HK-2 (cell line): ENCODE measurements at regions not wholly inside any gene's neighbourhood (a gene's known extent, or its start where the extent isn't known, plus 50 kb on each side); places are given as distances from the start of the nearest gene placed in this dataset.
"Not testable (repeated sequence)": the region's sequence is repeated elsewhere in the genome, so short reads cannot be mapped to it uniquely, and the experiment has no call there.

ENCODE experiments used
- DNase-seq: peaks from one replicate; pipeline ENCODE4 v3.0.0-alpha.2; 2018; ENCODE audit not compliant: unreplicated experiment

DNA sequence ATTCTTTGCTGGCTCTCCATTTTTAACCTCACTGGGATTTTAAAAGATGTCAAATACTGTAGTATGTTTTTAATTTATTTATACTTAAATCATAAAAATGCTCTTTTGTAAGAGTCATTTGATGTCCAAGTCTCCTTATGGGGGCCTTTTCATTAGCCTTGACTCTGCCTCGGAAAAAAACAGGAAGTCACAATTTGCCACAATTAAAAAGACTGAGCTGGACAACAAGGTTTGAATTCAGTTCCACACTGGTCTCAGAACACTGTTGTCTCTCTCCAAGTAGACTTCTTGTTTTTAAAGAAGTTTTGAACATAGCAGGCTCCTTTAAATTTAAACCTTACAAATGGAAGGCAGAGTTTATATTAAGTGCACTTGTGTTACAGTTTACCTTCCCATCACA is 444.2 kb downstream of the ACTL7B start:
- no peak for DNase-seq

DNA sequence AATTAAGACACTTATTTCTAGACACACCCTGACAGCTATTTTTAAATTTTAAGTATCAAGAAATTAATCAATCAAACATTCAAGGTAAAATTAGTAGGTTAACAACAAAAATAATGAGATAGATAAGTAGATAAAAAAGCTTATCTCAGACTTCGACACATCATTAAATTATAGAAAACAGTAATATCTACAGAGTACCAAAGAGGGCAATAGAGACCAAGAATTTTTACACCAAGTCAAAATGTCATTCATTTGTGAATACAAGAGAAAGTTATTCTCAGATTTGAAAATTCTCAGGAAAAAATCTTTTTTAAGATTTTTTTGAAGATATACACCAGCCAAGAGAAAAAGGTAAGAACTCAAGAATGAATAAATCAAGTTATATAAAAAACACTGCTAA is 445.6 kb downstream of the ACTL7B start:
- DNase-seq, result no peak

DNA sequence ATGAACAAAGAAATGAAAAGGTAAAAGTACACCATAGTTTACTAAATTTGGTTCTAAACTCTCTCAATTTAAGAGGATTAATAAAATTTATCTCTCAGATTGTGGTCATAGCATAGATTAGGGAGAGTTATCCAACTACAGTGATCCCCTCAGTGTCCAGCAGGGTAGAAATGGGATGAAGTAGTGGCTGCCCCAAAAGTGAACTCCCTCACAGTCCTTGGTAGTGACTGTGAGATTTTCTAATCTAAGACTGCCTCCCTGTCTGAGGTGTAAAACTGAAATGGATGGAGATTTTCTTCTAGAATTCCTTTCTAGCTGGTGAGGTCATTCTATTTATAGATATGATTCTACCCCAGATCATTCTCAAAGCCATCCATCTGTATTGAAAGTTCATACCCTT is 455.5 kb downstream of the ACTL7B start:
- DNase-seq, result no peak

DNA sequence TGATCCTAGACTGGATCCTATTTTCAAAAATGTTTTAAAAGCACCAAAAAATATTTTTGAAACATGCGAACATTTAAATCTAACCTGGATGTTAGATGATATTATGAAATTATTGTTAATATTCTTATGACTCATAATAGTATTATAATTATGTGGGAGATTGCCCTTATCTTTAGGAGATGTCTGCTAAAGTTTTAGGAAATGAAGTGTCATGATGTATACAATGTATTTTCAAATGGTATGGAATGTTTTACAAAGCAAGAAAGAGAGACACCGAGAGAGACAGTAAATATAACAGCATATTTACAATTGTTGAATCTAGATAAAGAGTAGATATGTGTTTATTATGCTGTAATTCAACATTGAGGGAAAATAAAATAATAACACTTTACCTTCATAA is 455.9 kb downstream of the ACTL7B start:
- DNase-seq, result no peak

DNA sequence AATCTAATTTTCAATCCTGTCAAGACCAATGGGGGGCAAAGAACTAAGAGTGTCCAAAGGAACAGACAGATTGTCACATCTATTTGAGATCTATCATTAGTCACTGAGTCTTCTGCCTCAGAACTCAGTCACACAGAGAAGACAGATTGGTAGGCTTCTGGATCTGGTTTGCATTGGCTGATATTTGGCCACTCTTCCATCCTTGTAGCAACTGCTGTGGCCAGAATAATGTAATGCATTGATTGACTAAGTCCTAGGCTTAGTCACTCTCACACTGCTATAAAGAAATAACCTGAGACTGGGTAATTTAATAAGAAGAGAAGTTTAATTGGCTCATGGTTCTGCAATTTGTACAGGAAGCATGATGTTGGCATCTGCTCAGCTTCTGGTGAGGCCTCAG is 458.5 kb downstream of the ACTL7B start:
- DNase-seq, result no peak

DNA sequence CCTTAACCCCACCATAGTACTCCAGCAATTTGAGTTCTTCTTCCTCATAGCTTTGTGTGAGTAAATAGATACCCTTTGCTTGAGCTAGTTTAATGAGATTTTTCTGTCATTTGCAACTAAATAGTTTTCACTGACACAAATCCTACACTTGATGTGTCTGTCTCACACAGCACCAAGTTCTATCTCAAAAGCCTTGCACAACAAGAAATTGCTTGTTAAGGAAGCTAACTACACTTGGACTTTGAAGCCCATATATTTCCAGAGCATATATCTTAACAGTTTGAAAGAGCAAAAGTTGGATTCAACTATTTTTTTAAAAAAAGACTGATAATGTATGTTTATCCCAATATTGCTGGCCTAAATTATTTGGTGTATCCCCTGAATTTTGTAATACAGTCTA is 459.2 kb downstream of the ACTL7B start:
- DNase-seq, result no peak

DNA sequence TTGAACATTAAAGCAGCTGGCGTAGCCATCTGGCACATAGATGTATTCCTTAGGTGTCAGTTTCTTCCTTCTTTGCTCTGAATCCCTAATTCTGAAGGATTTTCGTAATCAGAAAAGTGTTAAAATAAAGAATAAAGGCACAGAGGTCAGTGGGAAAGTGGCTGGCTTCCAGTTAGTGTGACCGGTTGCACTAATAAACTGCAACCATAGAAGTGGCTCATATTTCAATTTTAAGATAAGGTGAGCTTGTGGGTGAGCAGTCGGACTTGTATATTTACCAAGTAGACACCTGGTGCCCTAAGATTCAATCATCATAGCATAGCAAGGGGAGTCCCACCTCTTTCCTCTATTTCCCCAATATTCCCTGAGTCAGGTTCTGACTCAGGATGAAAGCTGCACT is 459.6 kb downstream of the ACTL7B start:
- DNase-seq, result no peak

DNA sequence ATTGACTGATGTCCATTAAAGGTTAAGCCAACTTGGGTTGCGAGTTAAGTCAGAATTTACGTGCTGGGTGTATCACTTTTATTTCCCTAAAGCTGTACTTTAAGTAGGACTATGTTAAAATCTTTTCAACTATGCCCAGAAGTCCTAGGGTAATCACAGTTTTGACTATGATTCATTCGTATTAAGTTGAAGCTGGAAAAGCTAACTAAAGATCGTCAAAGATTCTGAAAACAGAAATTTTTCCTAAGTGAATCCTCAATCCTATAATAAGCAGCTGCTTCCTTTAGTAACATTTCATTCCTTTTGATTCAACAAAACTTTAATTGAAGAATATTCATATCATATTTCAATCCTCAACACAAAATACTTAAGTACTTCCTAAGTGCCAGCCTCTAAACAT is 460.4 kb downstream of the ACTL7B start:
- DNase-seq, result no peak

DNA sequence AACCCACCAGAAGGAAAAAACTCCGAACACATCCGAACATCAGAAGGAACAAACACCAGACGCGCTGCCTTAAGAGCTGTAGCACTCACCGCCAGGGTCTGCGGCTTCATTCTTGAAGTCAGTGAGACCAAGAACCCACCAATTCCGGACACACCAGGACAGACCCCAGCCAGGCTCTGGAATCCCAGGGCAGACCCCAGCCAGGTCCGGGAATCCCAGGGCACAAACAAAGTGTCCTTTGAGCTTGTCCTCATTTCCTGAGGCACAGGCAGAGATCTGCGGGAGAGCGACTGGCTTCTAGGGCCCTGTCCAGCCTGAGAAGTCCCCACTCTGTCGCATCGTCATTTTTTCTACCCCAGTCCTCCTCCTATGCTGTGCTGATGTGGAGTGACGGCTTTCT is 461.1 kb downstream of the ACTL7B start:
- no peak for DNase-seq

DNA sequence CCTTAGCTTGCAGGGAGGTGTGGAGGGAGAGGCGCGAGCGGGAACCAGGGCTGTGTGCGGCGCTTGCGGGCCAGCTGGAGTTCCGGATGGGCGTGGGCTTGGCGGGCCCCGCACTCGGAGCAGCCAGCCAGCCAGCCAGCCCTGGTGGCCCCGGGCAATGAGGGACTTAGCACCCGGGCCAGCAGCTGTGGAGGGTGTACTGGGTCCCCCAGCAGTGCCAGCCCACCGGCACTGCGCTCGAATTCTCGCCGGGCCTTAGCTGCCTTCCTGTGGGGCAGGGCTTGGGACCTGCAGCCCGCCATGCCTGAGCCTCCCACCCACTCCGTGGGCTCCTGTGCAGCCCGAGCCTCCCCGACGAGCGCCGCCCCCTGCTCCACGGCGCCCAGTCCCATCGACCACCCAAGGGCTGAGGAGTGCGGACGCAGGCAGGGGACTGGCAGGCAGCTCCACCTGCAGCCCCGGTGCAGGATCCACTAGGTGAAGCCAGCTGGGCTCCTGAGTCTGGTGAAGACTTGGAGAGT is 462.2 kb downstream of the ACTL7B start:
- DNase-seq, result not testable (repeated sequence)

DNA sequence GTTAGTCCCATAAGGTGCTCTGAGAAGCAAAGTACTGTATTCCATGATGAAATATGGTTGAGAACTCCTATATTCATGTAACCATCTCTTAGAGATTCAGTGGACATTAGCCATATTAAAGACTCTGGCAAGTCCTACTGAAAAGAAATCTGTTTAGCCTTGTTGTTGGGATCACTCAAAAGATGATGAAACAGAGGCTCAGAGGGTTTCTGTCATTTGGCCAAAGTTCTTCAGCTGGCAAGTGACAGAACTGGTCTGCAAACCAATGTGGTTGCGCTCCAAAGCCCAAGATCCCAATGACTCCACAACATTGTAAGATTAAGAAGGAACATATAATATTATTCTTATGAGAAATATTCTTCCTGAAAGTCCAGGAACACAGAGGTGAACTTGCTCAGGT is 462.9 kb downstream of the ACTL7B start:
- no peak for DNase-seq

DNA sequence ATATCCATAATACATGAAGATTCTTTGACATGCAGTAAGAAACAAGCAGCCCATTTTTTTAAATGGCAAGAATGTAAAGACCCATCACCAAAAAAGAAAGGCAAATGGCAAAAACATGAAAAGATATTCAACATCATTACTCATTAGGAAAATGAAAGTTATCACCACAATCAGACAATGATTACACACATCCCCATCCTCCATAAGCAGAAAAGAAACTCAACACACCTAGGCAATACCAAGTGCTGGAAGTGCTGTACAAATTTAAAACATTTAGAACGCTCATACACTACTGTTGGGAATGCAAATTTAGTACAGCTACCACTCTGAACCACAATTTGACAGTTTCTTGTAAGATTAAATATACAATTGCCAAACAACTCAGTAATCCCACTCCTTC is 466.7 kb downstream of the ACTL7B start:
- DNase-seq, result no peak

DNA sequence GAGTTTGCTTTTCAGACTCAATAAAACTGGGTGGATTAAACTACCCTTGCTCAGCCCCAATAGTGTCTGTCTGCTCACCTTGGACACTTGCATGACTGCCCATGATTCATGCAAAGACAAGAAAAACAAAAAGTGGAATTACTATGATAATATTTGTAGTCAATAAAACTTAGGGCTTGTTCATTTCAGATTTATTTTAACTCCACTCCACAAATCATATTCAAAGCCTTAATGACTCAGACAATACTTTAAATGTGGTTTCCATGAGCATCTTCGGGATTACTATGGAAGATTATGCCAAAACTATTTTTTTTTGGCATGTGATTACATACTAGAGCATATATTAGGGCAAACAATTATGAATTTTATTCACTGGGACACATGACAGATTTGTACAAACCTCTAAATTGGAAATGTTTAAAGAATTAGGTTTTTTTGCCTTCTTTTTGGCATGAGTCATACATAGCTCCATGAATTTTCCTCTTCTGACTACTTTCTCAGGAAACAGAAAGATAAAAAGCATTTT is 468.9 kb downstream of the ACTL7B start:
- no peak for DNase-seq

DNA sequence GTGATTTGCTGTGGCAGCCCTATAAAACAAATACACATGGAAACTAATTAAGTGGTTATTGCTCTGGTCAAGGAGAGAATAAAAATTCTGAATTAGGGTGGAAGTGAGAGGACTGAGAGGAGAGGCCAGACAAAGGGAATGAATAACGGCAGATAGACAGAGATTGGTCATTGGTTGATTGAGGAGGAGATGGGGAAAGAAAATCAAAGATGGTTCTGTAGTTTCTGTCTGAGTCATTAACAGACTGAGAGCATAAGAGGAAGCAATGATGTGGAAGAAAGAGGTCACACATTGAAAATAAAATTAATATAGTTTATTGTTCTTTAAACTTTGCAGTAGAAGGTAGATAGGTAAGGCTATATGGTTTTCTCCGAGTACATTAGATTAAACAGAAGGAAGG is 469.8 kb downstream of the ACTL7B start:
- DNase-seq, result no peak

DNA sequence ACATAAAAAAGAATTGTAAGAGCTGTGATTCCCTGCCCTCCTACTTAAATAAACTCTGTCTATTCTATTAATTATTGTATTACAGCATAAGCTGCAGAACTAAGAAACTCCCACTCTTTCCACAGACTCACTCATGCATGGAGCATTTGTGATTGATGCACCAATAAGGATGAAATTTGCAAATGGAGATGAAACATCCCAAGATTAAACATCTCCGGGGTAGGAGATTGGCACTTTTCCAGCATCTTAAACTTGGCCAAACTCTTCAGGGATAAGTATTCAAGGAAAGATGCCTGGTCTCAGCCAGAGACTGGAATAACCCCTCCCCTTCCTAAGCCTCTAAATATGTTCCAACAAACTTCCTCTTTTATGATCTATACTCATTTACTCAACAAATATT is 472.0 kb downstream of the ACTL7B start:
- no peak for DNase-seq

DNA sequence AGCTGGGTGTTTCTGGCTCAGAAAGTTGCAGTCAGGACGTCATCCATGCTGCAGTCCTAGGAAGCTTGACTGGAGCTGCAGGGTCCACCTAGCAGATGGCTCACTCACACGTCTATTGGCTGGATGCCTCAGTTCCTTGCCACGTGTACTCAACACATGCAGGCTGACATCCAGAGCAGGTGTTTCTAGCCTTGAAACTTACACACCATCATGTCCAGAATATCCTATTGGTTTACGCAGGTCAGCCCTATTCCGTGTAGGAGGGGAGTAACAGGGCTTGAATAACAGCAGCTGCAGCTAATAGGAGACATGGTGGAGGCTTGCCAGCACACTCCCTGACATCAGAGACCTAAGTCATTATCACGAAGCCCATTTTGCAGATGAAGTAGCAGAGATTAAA is 473.5 kb downstream of the ACTL7B start:
- no peak for DNase-seq

DNA sequence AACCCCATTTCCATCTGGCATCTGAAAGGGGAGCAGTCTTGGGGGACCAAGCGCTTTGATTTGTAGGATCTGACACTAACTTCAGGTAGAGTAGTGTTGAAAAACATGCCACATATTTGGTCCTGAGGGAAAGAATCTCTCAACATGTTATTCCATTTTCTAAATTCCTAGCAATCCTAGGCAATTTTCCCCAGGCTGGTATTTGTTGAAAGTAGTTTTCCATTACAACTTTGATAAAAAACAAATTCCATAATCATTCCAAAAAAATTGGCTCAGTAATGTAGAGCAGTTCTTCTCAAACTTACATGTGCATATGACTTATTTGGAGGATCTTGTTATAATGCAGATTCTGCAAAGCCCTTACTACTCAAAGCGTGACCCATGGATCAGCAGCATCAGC is 477.9 kb downstream of the ACTL7B start:
- no peak for DNase-seq

DNA sequence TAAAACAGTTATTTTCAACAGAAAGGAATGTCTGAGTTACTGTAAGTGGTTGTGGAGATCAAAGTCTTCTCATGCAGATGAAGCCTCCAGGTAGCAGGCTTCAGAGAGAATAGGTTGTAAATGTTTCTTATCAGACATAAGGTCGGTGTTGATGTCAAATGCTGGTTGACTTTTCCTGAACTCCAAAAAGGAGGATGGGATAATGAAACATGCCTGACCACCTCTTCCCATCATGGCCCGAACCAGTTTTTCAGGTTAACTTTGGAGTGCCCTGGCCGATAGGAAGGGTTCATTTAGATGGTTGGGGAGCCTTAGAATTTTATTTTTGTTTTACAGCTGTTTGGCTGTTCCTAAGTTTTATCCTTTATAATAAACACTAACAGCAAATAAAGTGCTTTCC is 478.4 kb downstream of the ACTL7B start:
- DNase-seq, result no peak

DNA sequence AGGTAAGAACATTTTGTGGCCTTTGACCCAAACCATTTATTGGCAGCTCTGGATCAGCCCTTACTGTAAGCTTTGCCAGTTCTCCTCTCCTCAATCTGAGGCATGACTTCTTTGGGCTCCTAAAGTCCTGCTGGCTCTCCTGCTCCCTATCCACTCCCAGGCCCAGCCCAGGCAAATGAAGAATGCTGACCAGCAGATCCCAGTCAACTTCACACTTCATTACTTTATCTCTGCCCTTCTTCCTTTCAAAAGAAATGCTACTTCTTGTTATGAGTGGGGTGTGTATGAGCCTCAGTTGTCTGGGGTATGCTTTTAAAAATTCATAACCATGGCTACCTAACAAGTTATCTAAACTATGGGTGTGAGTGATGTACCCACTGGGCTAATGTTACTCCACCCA is 479.6 kb downstream of the ACTL7B start:
- DNase-seq, result no peak

DNA sequence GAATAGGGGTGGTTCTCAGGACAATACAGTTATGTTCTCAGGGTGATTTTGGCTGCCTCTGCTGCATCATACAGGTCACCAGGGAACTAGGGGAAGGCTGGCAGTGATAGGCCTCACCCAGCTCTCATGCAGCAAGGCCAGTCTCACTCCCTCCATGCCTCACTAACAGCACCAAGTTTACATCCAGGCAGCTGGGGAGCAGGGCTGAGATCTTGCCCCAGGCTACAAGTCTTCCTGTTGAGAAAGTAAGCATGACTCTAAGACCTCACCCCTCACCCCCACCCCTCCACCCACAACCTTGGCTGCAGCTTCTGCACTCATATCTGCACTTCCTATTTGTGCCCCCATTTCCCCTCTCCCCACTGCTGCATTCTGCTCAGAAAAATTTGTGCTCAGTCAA is 481.2 kb downstream of the ACTL7B start:
- no peak for DNase-seq

DNA sequence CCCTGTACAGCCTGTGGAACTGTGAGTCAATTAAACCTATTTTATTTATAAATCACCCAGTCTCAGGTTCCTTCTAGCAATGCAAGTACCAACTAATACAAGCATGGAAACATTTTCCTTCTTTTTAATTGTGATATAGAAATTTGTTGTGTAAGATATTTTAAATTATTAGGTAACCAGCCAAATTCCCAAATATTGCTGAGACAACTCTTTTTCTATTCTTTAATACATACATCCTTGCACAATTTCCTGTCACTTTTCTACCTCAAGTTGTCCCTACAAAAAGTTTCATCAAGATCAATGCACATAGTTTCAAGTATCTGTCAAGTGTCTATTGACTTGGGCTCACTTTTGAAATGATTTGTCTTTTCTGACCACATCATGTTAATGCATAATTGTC is 488.6 kb downstream of the ACTL7B start:
- no peak for DNase-seq

DNA sequence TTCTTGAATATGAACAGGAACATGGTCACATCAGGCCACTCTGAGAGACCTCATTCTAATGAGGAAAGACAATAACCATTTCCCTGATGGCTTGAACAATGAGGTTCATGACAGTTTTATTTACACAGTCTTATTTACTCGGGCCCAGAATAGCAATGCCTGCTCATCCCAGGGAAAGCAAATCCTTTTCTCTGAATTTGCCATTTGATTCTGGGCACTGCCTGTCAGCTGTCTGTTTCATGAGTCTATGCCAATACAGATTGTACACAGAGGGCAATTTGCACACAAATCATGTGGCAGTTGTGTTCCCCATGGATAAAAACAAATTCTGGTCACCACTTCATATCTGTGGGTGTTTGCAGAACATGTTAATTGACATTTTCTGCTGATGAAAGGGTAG is 492.5 kb downstream of the ACTL7B start:
- no peak for DNase-seq

DNA sequence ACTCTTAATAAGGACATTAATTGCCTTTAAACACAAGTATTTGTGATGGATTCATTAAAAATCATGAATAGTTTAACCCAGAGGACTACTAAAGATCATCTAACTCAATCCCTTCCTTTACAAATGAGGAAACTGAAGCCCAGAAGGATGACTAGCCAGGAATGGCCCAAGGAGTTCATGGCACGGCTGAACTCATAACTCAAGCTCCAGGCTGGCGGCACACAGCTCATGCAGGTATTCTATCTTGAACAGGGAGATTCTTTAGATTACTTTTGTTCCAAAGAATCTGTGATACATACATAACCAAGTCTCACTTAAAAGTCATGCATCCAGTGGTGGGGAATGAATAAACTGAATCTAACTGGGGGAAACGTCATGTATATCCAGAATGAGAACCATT is 495.5 kb downstream of the ACTL7B start:
- DNase-seq, result no peak

DNA sequence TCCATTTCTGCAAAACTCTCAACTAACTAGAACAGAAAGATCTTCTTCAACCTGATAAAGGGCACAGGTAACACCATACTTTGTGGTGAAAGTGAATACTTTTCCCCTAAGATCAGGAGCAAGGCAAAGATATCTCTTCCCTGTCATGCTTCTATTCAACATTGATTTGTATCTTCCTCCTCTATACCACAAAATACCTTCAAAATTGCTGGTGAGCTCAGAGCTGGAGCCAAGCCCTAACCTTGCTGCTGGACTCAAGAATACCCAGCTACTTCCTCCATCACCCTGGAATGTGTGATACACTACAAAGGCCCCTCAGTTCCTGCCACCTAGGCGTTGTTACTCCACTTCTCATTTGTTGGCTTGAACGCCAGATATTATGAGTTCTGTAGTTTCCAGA is 499.0 kb downstream of the ACTL7B start:
- no peak for DNase-seq

DNA sequence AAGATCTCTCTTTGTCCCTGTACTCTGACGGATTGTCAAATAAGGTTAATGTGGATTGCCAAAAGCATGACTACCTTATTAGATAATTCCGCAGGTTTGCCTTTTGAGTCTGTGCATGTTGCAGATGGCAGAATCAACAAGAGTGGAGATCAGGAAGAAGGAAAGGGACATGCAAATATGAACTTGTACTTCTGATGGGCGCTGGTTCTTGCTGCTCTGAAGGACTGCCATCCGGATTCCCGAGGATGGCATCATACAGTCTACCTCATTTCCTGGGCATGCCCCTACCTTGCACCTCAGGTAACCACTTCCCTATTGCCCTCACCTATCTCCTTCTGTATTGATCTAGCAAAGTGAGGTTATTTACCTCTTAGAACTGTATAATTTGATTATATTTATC is 504.2 kb downstream of the ACTL7B start:
- no peak for DNase-seq
